GM23248 (cell line): ENCODE measurements at regions not wholly inside any gene's neighbourhood (a gene's known extent, or its start where the extent isn't known, plus 50 kb on each side); places are given as distances from the start of the nearest gene placed in this dataset.
A peak's percentile ranks its signal among the peaks of the same experiment; 100 is the strongest.

Experiments used
- DNase-seq: peaks from one replicate; pipeline ENCODE4 v3.0.0-alpha.2; 2015
- H2AFZ ChIP-seq: fragments of 200-600 bp; sonication (generic); 2 replicates; pipeline ENCODE4 v1.6.1; 2016; ENCODE audit warnings: antibody characterized with exemption
- H3F3A ChIP-seq: fragments of 200-600 bp; sonication (generic); 2 replicates; pipeline ENCODE4 v1.6.1; 2016; ENCODE audit warnings: mild to moderate bottlenecking, antibody characterized with exemption, mixed run types; ENCODE audit not compliant: insufficient read depth
- H3K27ac ChIP-seq: fragments of 200-600 bp; sonication (generic); 2 replicates; pipeline ENCODE4 v1.5.1; 2016; ENCODE audit warnings: mild to moderate bottlenecking
- H3K27me3 ChIP-seq: fragments of 200-600 bp; sonication (generic); replicated peaks from 2 replicates; pipeline ENCODE4 v1.6.1; 2016; ENCODE audit warnings: mild to moderate bottlenecking; ENCODE audit not compliant: insufficient read depth
- H3K36me3 ChIP-seq: fragments of 200-600 bp; sonication (generic); 2 replicates; pipeline ENCODE4 v1.6.1; 2016; ENCODE audit warnings: low read depth, mild to moderate bottlenecking
- H3K4me1 ChIP-seq: fragments of 200-600 bp; sonication (generic); 2 replicates; pipeline ENCODE4 v1.6.1; 2016; ENCODE audit warnings: mild to moderate bottlenecking; ENCODE audit not compliant: insufficient read depth
- H3K4me2 ChIP-seq: fragments of 200-600 bp; sonication (generic); one replicate; pipeline ENCODE4 v1.6.1; 2016; ENCODE audit warnings: mild to moderate bottlenecking; ENCODE audit not compliant: unreplicated experiment
- H3K4me3 ChIP-seq: fragments of 200-600 bp; sonication (generic); 2 replicates; pipeline ENCODE4 v1.5.1; 2016; ENCODE audit warnings: mild to moderate bottlenecking
- H3K79me2 ChIP-seq: fragments of 200-600 bp; sonication (generic); 2 replicates; pipeline ENCODE4 v1.6.1; 2016; ENCODE audit warnings: mild to moderate bottlenecking; ENCODE audit not compliant: insufficient read depth
- H3K9ac ChIP-seq: fragments of 200-600 bp; sonication (generic); 2 replicates; pipeline ENCODE4 v1.6.1; 2016; ENCODE audit warnings: mild to moderate bottlenecking
- H3K9me2 ChIP-seq: fragments of 200-600 bp; sonication (generic); 2 replicates; pipeline ENCODE4 v1.6.1; 2016; ENCODE audit warnings: mixed run types, mild to moderate bottlenecking, moderate library complexity; ENCODE audit not compliant: insufficient read depth
- H3K9me3 ChIP-seq: fragments of 200-600 bp; sonication (generic); one replicate; pipeline ENCODE4 v1.6.1; 2017; ENCODE audit warnings: low read depth
- H4K20me1 ChIP-seq: fragments of 200-600 bp; sonication (generic); 2 replicates; pipeline ENCODE4 v1.6.0; 2016; ENCODE audit not compliant: insufficient read depth
- EZH2 ChIP-seq: fragments of 200-600 bp; sonication (generic); IDR thresholded peaks from 2 replicates; pipeline ENCODE4 v1.6.1; 2018; ENCODE audit warnings: antibody characterized with exemption, mild to moderate bottlenecking; ENCODE audit not compliant: insufficient read depth, poor library complexity, severe bottlenecking
- EZH2phosphoT487 ChIP-seq: fragments of 200-600 bp; sonication (generic); IDR thresholded peaks from 2 replicates; pipeline ENCODE4 v1.6.1; 2018; ENCODE audit warnings: antibody characterized with exemption, moderate library complexity, mild to moderate bottlenecking, low read depth; ENCODE audit not compliant: insufficient read depth
- WGBS, 2 experiments: methylation state at CpG; one replicate each; pipeline ENCODE4 v1.1.6; 2015 to 2017; ENCODE audit warnings: low lambda C conversion rate in 2 of 2, low coverage in 1 of 2; ENCODE audit errors: missing lambda C conversion rate in 2 of 2; 5-methylcytosine and 5-hydroxymethylcytosine counted together
- in situ Hi-C: fragments of 300-500 bp; cut with MboI; formaldehyde crosslinking; loops from 2 replicates; pipeline ENCODE4 v1.15.0; 2020

DNA sequence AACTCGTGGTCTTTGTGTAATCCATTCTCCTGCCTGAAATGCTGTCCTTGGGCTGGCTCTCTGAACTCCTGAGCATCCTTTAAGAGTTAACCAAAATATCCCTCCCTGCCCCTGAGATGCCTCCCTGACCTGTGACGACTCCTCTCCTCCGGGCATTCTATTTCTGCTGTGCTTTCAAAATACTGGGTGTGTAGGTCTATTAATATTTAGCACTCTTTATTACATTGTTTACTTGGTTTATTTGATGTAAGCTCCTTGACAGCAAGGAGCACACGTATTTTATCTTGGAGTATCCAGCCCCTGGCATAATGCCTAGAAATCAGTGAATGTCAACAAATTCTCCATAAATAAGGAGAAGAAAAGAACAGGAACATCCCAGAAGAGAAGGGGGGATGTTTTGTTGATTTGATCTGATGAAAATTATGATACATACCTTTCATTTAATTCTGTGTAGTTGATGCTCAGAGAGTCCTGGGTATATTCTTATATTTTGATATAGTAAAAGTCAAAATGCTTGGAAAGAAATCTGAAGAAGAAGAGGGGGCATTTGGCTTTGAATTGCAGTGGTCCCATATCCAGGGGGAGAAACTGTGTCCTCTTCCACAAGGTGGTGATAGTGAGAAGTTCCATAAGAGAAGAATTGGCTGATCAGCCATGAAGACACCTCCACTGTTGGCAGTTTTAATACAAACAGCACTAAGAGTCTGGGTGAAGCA, 107.7 kb upstream of the MPP7 start:
- no peaks in the 10 kb centered on the region for H3K36me3 ChIP-seq
- no peaks in the 10 kb centered on the region for H3K79me2 ChIP-seq
- TF ChIP-seq EZH2 (no peak), EZH2phosphoT487 (no peak)
- H3F3A ChIP-seq, result no peaks in the 10 kb centered on the region
- H3K9me2 ChIP-seq, result no peaks in the 10 kb centered on the region
- H3K4me3 ChIP-seq, result no peak overlapping the region
- H3K27me3 ChIP-seq, result peaks cover 12% of the 10 kb centered on the region; the same call in 1 of the 2 replicates
- no peak overlapping the region for H2AFZ ChIP-seq
- no peaks in the 10 kb centered on the region for H3K4me1 ChIP-seq
- DNase-seq, result no peak
- no peaks in the 10 kb centered on the region for H4K20me1 ChIP-seq
- H3K4me2 ChIP-seq, result no peak overlapping the region
- no peak overlapping the region for H3K27ac ChIP-seq
- WGBS, 2 experiments, result 2 to 5% methylated on average over 4 of the region's 4 CpGs
- H3K9me3 ChIP-seq, result no peaks in the 10 kb centered on the region
- in situ Hi-C loops, result no loop called here
- H3K9ac ChIP-seq, result no peak overlapping the region

DNA sequence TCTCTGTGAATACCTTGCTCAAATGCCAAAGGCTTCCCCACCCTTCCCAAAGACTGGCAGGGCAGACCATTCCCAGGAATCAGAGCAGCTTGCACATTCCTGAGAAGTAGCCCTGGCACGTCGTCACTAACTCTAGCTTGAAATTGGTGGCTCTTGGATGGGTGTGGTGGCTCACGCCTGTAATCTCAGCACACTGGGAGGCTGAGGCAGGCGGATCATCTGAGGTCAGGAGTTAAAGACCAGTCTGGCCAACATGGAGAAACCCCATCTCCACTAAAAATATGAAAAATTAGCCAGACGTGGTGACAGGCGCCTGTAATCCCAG, 108.2 kb upstream of the MPP7 start:
- Histone ChIP-seq H3F3A (no peaks in the 10 kb centered on the region), H3K4me1 (no peaks in the 10 kb centered on the region), H3K9me3 (no peaks in the 10 kb centered on the region), H3K27me3 (peaks cover 12% of the 10 kb centered on the region; the same call in 1 of the 2 replicates), H3K27ac (no peak overlapping the region), H4K20me1 (no peaks in the 10 kb centered on the region), H3K4me2 (no peak overlapping the region), H3K9ac (no peak overlapping the region), H2AFZ (no peak overlapping the region), H3K9me2 (no peaks in the 10 kb centered on the region), H3K36me3 (no peaks in the 10 kb centered on the region), H3K4me3 (no peak overlapping the region), H3K79me2 (no peaks in the 10 kb centered on the region)
- in situ Hi-C loops, result no loop called here
- no peak for DNase-seq
- no peak for TF ChIP-seq EZH2
- WGBS, 2 experiments, result 43 to 55% methylated on average over 6 of the region's 6 CpGs

DNA sequence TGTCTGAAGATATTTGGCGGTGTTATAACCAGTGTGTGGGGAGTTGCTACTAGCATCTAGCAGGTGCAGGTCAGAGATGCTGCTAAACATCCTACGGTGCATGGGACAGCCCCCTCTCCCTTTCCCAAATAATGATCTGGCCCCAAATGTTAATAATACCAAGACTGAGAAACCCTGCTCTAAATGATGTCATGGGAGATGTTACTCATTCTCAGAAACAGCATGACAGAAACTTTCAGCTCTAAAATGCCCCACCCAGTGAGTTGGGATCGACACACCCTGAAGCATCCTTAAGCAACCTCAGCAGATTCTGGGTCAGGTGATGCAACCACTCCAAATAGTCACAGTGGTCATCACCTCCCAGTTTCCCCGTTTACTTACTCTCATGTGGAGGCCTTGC, 108.8 kb upstream of the MPP7 start:
- Histone ChIP-seq H3K4me2 (no peak overlapping the region), H3K27ac (no peak overlapping the region), H3K27me3 (peaks cover 12% of the 10 kb centered on the region; the same call in 1 of the 2 replicates), H2AFZ (no peak overlapping the region), H3K4me1 (no peaks in the 10 kb centered on the region), H3K9me2 (no peaks in the 10 kb centered on the region), H3K9me3 (no peaks in the 10 kb centered on the region), H3K36me3 (no peaks in the 10 kb centered on the region), H3K4me3 (no peak overlapping the region), H3K9ac (no peak overlapping the region), H3K79me2 (no peaks in the 10 kb centered on the region), H3F3A (no peaks in the 10 kb centered on the region), H4K20me1 (no peaks in the 10 kb centered on the region)
- peak; percentile 37 for DNase-seq
- in situ Hi-C loops, result no loop called here
- WGBS, 2 experiments, result 41% methylated on average over 4 of the region's 4 CpGs
- TF ChIP-seq EZH2 (no peak), EZH2phosphoT487 (no peak)

DNA sequence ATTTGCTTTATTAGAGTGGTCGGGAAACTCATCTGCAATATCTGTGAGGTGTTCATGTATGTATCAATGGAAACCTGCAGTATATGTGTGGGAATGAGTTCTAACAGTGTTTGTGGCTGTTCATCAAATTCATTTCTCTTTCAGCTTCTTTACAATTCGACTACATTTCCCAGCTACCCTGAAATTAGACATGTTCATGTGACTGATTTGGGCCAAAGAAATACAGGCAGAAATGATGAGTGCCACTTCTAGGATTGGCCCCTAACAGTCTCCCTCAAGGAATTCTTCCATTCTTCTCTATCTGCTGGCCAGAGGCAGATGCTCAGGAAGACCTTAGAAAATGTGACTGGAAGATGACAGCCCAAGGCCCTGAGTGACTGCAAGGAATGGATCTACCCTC, 114.8 kb upstream of the WAC start:
- no peak overlapping the region for H3K4me3 ChIP-seq
- TF ChIP-seq EZH2phosphoT487 (no peak), EZH2 (no peak)
- no peak overlapping the region for H3K27ac ChIP-seq
- H3K27me3 ChIP-seq, result no peaks in the 10 kb centered on the region
- H3K9ac ChIP-seq, result no peak overlapping the region
- WGBS, 2 experiments, result 14 to 21% methylated on average over 2 of the region's 2 CpGs
- H3K4me1 ChIP-seq, result no peaks in the 10 kb centered on the region
- H3K36me3 ChIP-seq, result no peaks in the 10 kb centered on the region
- DNase-seq, result no peak
- in situ Hi-C loops, result no loop called here
- H3K9me2 ChIP-seq, result no peaks in the 10 kb centered on the region
- H3K9me3 ChIP-seq, result no peaks in the 10 kb centered on the region
- H2AFZ ChIP-seq, result no peak overlapping the region
- H4K20me1 ChIP-seq, result no peaks in the 10 kb centered on the region
- H3F3A ChIP-seq, result no peaks in the 10 kb centered on the region
- H3K79me2 ChIP-seq, result no peaks in the 10 kb centered on the region
- H3K4me2 ChIP-seq, result no peak overlapping the region

DNA sequence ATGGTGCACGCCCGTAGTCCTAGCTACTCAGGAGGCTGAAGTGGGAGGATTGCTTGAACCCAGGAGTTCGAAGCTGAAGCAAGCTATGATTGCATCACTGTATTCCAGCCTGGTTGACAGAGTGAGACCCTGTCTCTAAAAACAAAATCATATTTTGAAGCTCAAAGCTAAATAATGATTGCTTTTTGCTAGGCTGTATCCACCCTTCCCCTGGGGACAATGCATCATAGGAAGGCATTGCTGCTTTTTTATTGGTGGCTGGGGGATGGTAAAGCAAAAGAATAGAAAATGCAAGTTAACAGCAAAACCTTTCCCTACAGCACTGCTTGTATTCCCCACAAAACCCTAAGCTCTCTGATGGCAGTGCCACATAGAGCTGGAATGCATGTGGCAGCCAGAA, 107.5 kb upstream of the WAC start:
- H3K27me3 ChIP-seq, result peaks cover 3% of the 10 kb centered on the region; the same call in 1 of the 2 replicates
- H3K9ac ChIP-seq, result no peak overlapping the region
- no peaks in the 10 kb centered on the region for H4K20me1 ChIP-seq
- no peak overlapping the region for H3K27ac ChIP-seq
- H2AFZ ChIP-seq, result no peak overlapping the region
- in situ Hi-C loops, result no loop called here
- H3K79me2 ChIP-seq, result no peaks in the 10 kb centered on the region
- no peaks in the 10 kb centered on the region for H3F3A ChIP-seq
- H3K4me2 ChIP-seq, result no peak overlapping the region
- 58 to 66% methylated on average over 3 of the region's 3 CpGs for WGBS, 2 experiments
- H3K4me3 ChIP-seq, result no peak overlapping the region
- H3K9me2 ChIP-seq, result no peaks in the 10 kb centered on the region
- TF ChIP-seq EZH2, result no peak
- no peak for TF ChIP-seq EZH2phosphoT487
- no peaks in the 10 kb centered on the region for H3K9me3 ChIP-seq
- no peaks in the 10 kb centered on the region for H3K4me1 ChIP-seq
- DNase-seq, result peak; percentile 12
- H3K36me3 ChIP-seq, result no peaks in the 10 kb centered on the region
